H1 (cell line): ENCODE measurements at regions not wholly inside any gene's neighbourhood (a gene's known extent, or its start where the extent isn't known, plus 50 kb on each side); places are given as distances from the start of the nearest gene placed in this dataset.

ENCODE experiments used
- CTCF ChIA-PET: fragments of 300-600 bp; sonication (Branson Sonifier 250); formaldehyde crosslinking; loops from one replicate; lab custom pipeline; 2021; ENCODE audit not compliant: partially characterized antibody; lab: Charles Lee
- POLR2A ChIA-PET: fragments of 300-600 bp; sonication (Branson Sonifier 250); formaldehyde crosslinking; loops from one replicate; lab custom pipeline; 2021; ENCODE audit warnings: inconsistent platforms; ENCODE audit not compliant: partially characterized antibody; lab: Charles Lee
- DNase-seq, 2 experiments: peaks; one replicate each; pipeline versions ENCODE4 v3.0.0 to v3.0.0-alpha.2; 2010 to 2022; ENCODE audit warnings: low spot score in 2 of 2, low read depth in 1 of 2, mixed read lengths in 1 of 2
- FAIRE-seq: peaks from 2 replicates; lab custom pipeline; 2011; peaks lifted over from hg19 to GRCh38; lab: Jason Lieb, UNC
- H2AFZ ChIP-seq: 2 replicates; pipeline ENCODE4 v1.8.1; 2012; ENCODE audit warnings: low read length, inconsistent platforms
- H2AK5ac ChIP-seq: 2 replicates; pipeline ENCODE4 v1.6.1; 2013; ENCODE audit warnings: low read depth, low read length
- H2BK120ac ChIP-seq: replicated peaks from 2 replicates; pipeline ENCODE3; 2013; ENCODE audit warnings: low read depth, low read length, inconsistent platforms
- H2BK12ac ChIP-seq: 2 replicates; pipeline ENCODE4 v1.6.1; 2013; ENCODE audit warnings: low read depth, low read length
- H2BK15ac ChIP-seq: 2 replicates; pipeline ENCODE4 v1.6.1; 2013; ENCODE audit warnings: low read length
- H2BK20ac ChIP-seq: 2 replicates; pipeline ENCODE4 v1.6.1; 2013; ENCODE audit warnings: low read length
- H2BK5ac ChIP-seq: 2 replicates; pipeline ENCODE4 v1.6.1; 2013; ENCODE audit warnings: low read depth, low read length
- H3K14ac ChIP-seq: 2 replicates; pipeline ENCODE4 v1.6.1; 2013; ENCODE audit warnings: inconsistent platforms; ENCODE audit not compliant: insufficient read length
- H3K18ac ChIP-seq: 2 replicates; pipeline ENCODE4 v1.6.1; 2013; ENCODE audit warnings: low read length; ENCODE audit errors: extremely low read depth
- H3K23ac ChIP-seq: 2 replicates; pipeline ENCODE4 v1.6.1; 2013; ENCODE audit warnings: inconsistent platforms; ENCODE audit not compliant: insufficient read length
- H3K23me2 ChIP-seq: 2 replicates; pipeline ENCODE4 v1.6.1; 2013; ENCODE audit warnings: low read depth, low read length
- H3K27ac ChIP-seq: 2 replicates; pipeline ENCODE4 v1.6.1; 2011; ENCODE audit warnings: low read depth, low read length, inconsistent platforms
- H3K27me3 ChIP-seq, 4 experiments: replicated peaks in 1 of 4; 1 replicate in 1 of 4; 2 replicates in 3 of 4; pipeline versions ENCODE4 v1.6.1 to v1.8.1; 2011 to 2013; ENCODE audit warnings: low read length in 3 of 4, mild to moderate bottlenecking in 3 of 4, inconsistent platforms in 2 of 4, mixed read lengths in 2 of 4, moderate library complexity in 1 of 4; ENCODE audit not compliant: control insufficient read depth in 3 of 4, insufficient read depth in 3 of 4; ENCODE audit errors: extremely low read depth in 1 of 4
- H3K36me3 ChIP-seq, 4 experiments: 2 replicates each; pipeline versions ENCODE4 v1.6.1 to v1.8.1; 2011 to 2013; ENCODE audit warnings: mild to moderate bottlenecking in 4 of 4, low read length in 3 of 4, moderate library complexity in 2 of 4, control low read depth in 1 of 4, inconsistent platforms in 1 of 4; ENCODE audit not compliant: insufficient read depth in 4 of 4, control insufficient read depth in 2 of 4
- H3K4ac ChIP-seq: replicated peaks from 2 replicates; pipeline ENCODE3; 2013; ENCODE audit warnings: low read length, low read depth, mixed read lengths, inconsistent platforms; ENCODE audit not compliant: insufficient read length
- H3K4me1 ChIP-seq, 4 experiments: replicated peaks in 1 of 4; 1 replicate in 1 of 4; 2 replicates in 3 of 4; pipeline versions ENCODE4 v1.6.1 to v1.8.1; 2011 to 2013; ENCODE audit warnings: low read length in 3 of 4, inconsistent platforms in 2 of 4, mixed read lengths in 1 of 4; ENCODE audit not compliant: insufficient read depth in 4 of 4, control insufficient read depth in 3 of 4
- H3K4me2 ChIP-seq, 2 experiments: 2 replicates each; pipeline versions ENCODE4 v1.6.1 to v1.8.1; 2011 to 2013; ENCODE audit warnings: low read depth in 2 of 2, low read length in 2 of 2, control low read depth in 1 of 2, inconsistent platforms in 1 of 2, mild to moderate bottlenecking in 1 of 2; ENCODE audit not compliant: insufficient read depth in 1 of 2
- H3K4me3 ChIP-seq, 4 experiments: fragments of 200-600, 300-600 bp in 1 of 4; sonication (generic), shearing (Covaris generic), sonication (Bioruptor Twin) in 1 of 4; 2 replicates each; pipeline versions ENCODE4 v1.5.1 to v1.8.1; 2011 to 2016; ENCODE audit warnings: low read length in 4 of 4, low read depth in 3 of 4, control low read depth in 2 of 4, inconsistent platforms in 2 of 4, mild to moderate bottlenecking in 2 of 4, mixed read lengths in 1 of 4, moderate library complexity in 1 of 4; ENCODE audit not compliant: insufficient read depth in 2 of 4; ENCODE audit errors: extremely low read depth in 1 of 4
- H3K56ac ChIP-seq: replicated peaks from 2 replicates; pipeline ENCODE3; 2013; ENCODE audit warnings: low read depth, mild to moderate bottlenecking, mixed read lengths, low read length, inconsistent platforms; ENCODE audit not compliant: insufficient read length
- H3K79me1 ChIP-seq: 2 replicates; pipeline ENCODE4 v1.6.1; 2013; ENCODE audit warnings: low read depth, low read length, control low read depth
- H3K79me2 ChIP-seq, 2 experiments: 2 replicates each; pipeline versions ENCODE4 v1.6.1 to v1.8.1; 2012 to 2013; ENCODE audit warnings: low read length in 2 of 2, mild to moderate bottlenecking in 2 of 2, inconsistent platforms in 1 of 2; ENCODE audit not compliant: insufficient read depth in 2 of 2, control insufficient read depth in 1 of 2
- H3K9ac ChIP-seq, 4 experiments: replicated peaks in 1 of 4; 1 replicate in 1 of 4; 2 replicates in 3 of 4; pipeline versions ENCODE4 v1.6.1 to v1.8.1; 2011 to 2013; ENCODE audit warnings: low read depth in 3 of 4, low read length in 3 of 4, control low read depth in 2 of 4, mild to moderate bottlenecking in 2 of 4, moderate library complexity in 2 of 4, inconsistent platforms in 1 of 4; ENCODE audit errors: extremely low read depth in 1 of 4
- H3K9me3 ChIP-seq, 2 experiments: 2 replicates each; pipeline versions ENCODE4 v1.6.1 to v1.8.1; 2012 to 2013; ENCODE audit warnings: mild to moderate bottlenecking in 2 of 2, moderate library complexity in 2 of 2, control low read depth in 1 of 2, inconsistent platforms in 1 of 2, low read depth in 1 of 2, low read length in 1 of 2, mixed read lengths in 1 of 2; ENCODE audit not compliant: insufficient read depth in 2 of 2
- H4K20me1 ChIP-seq, 2 experiments: replicated peaks in 1 of 2; 2 replicates each; pipeline versions ENCODE3 to v1.8.1; 2011 to 2013; ENCODE audit warnings: inconsistent platforms in 2 of 2, low read length in 2 of 2, mild to moderate bottlenecking in 1 of 2; ENCODE audit not compliant: insufficient read depth in 2 of 2, control insufficient read depth in 1 of 2
- H4K5ac ChIP-seq: 2 replicates; pipeline ENCODE4 v1.6.1; 2013; ENCODE audit warnings: low read length, low read depth, mixed read lengths, inconsistent platforms; ENCODE audit not compliant: insufficient read length
- H4K8ac ChIP-seq: 2 replicates; pipeline ENCODE4 v1.8.0; 2013; ENCODE audit warnings: mild to moderate bottlenecking, moderate library complexity, low read length, inconsistent platforms; ENCODE audit not compliant: insufficient read depth; ENCODE audit errors: extremely low read depth
- H4K91ac ChIP-seq: replicated peaks from 2 replicates; pipeline ENCODE3; 2013; ENCODE audit warnings: low read length, mixed read lengths, inconsistent platforms; ENCODE audit not compliant: insufficient read length
- ASH2L ChIP-seq: fragments of 200-600, 300-600 bp; sonication (generic); IDR thresholded peaks from one replicate; pipeline ENCODE4 v1.7.1; 2017; ENCODE audit warnings: low read length
- CBX8 ChIP-seq: fragments of 300-800, 300-1000 bp; sonication (generic); IDR thresholded peaks from 2 replicates; pipeline ENCODE4 v1.7.1; 2016; ENCODE audit warnings: low read depth, low read length, borderline replicate concordance
- CREB1 ChIP-seq: IDR thresholded peaks from 2 replicates; pipeline ENCODE4 v1.6.1; 2012; ENCODE audit warnings: inconsistent platforms
- FOSL1 ChIP-seq: IDR thresholded peaks from 2 replicates; pipeline ENCODE4 v1.6.1; 2011; ENCODE audit warnings: mild to moderate bottlenecking, low read depth, low read length, moderate library complexity; ENCODE audit not compliant: insufficient read depth
- HDAC6 ChIP-seq: IDR thresholded peaks from one replicate; pipeline ENCODE4 v1.7.1; 2012; ENCODE audit warnings: low read depth, mild to moderate bottlenecking, inconsistent platforms, low read length, moderate library complexity
- SP1 ChIP-seq: IDR thresholded peaks from 2 replicates; pipeline ENCODE4 v1.6.1; 2011; ENCODE audit warnings: low read depth, low read length
- TBP ChIP-seq: IDR thresholded peaks from 2 replicates; pipeline ENCODE4 v1.6.1; 2011; ENCODE audit warnings: low read depth, low read length, improper control_type of control experiment
- ZNF274 ChIP-seq: IDR thresholded peaks from 2 replicates; pipeline ENCODE4 v1.7.0; 2012; ENCODE audit warnings: low read length, borderline replicate concordance; ENCODE audit errors: extremely low read depth
- WGBS, 2 experiments: shearing (Covaris generic) in 1 of 2; methylation state at CpG; one replicate each; pipeline versions ENCODE4 v1.1.6 to v1.1.7; 2013 to 2015; ENCODE audit warnings: low lambda C conversion rate in 2 of 2, mixed read lengths in 2 of 2, inconsistent platforms in 1 of 2, low coverage in 1 of 2, missing lambda C conversion rate in 1 of 2; ENCODE audit not compliant: insufficient replicate concordance in 2 of 2, insufficient coverage in 1 of 2, insufficient read length in 1 of 2; ENCODE audit errors: extremely low coverage in 1 of 2, missing lambda C conversion rate in 1 of 2; 5-methylcytosine and 5-hydroxymethylcytosine counted together
- TF ChIP-seq, protein P1 (sequence below): IDR thresholded peaks from 2 replicates; pipeline ENCODE4 v1.6.1; 2012; ENCODE audit warnings: inconsistent platforms
- TF ChIP-seq, protein P2 (sequence below): IDR thresholded peaks from 2 replicates; pipeline ENCODE4 v1.6.1; 2012; ENCODE audit warnings: low read length, inconsistent platforms
- TF ChIP-seq, protein P3 (sequence below): IDR thresholded peaks from 2 replicates; pipeline ENCODE4 v1.6.1; 2012; ENCODE audit warnings: inconsistent platforms

DNA sequence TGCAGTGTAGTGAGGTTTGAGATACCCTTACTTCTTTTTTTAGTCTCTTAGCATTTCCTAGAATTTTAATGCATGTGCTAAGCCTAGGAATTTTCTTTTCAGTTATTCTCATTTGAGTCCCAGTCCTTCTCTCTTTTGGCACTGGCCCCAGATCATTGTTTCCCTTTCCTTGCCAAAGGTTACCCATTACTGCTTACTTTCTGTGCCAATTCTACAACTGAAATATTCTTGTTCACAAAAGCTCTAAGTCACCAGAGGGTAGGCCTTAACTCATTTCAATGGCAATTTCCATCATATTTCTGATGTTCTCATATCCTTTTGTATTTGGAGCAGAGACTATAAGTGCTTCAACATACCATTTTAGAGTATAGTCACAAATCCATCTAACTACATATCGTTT lies 199.6 kb upstream of the CBLB start:
- H4K5ac ChIP-seq, result no peak overlapping the region
- H3K4me3 ChIP-seq, result no peak overlapping the region
- no peak overlapping the region for H3K27ac ChIP-seq
- H2BK120ac ChIP-seq, result no peak overlapping the region
- ChIA-PET CTCF (no interaction called here), POLR2A (no interaction called here)
- H2BK20ac ChIP-seq, result no peak overlapping the region
- H3K4me1 ChIP-seq, result no peaks in the 10 kb centered on the region
- no peak overlapping the region for H3K23ac ChIP-seq
- H3K56ac ChIP-seq, result no peak overlapping the region
- H3K9me3 ChIP-seq, result peaks cover 0 to 8% of the 10 kb centered on the region in 2 experiments; a peak in 2 of 4 replicates
- H2BK5ac ChIP-seq, result no peak overlapping the region
- no peaks in the 10 kb centered on the region for H4K20me1 ChIP-seq
- no peak overlapping the region for H2BK15ac ChIP-seq
- no peak overlapping the region for H3K14ac ChIP-seq
- no peak overlapping the region for H3K4me2 ChIP-seq
- 95% methylated on average over 1 of the region's 1 CpG; no CpG with 5 or more reads in 1 of the 2 experiments for WGBS, 2 experiments
- H2AFZ ChIP-seq, result no peak overlapping the region
- H3K23me2 ChIP-seq, result no peaks in the 10 kb centered on the region
- TF ChIP-seq FOSL1 (no peak), SP1 (no peak), CBX8 (no peak), TBP (no peak), ZNF274 (no peak), HDAC6 (no peak), CREB1 (no peak), ASH2L (no peak)
- TF ChIP-seq, protein P1, sequence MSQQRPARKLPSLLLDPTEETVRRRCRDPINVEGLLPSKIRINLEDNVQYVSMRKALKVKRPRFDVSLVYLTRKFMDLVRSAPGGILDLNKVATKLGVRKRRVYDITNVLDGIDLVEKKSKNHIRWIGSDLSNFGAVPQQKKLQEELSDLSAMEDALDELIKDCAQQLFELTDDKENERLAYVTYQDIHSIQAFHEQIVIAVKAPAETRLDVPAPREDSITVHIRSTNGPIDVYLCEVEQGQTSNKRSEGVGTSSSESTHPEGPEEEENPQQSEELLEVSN, result no peak
- TF ChIP-seq, protein P2, sequence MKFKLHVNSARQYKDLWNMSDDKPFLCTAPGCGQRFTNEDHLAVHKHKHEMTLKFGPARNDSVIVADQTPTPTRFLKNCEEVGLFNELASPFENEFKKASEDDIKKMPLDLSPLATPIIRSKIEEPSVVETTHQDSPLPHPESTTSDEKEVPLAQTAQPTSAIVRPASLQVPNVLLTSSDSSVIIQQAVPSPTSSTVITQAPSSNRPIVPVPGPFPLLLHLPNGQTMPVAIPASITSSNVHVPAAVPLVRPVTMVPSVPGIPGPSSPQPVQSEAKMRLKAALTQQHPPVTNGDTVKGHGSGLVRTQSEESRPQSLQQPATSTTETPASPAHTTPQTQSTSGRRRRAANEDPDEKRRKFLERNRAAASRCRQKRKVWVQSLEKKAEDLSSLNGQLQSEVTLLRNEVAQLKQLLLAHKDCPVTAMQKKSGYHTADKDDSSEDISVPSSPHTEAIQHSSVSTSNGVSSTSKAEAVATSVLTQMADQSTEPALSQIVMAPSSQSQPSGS, result no peak
- TF ChIP-seq, protein P3, sequence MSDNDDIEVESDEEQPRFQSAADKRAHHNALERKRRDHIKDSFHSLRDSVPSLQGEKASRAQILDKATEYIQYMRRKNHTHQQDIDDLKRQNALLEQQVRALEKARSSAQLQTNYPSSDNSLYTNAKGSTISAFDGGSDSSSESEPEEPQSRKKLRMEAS, result no peak
- DNase-seq, result no peak
- H3K27me3 ChIP-seq, result no peaks in the 10 kb centered on the region
- H3K4ac ChIP-seq, result no peak overlapping the region
- no peaks in the 10 kb centered on the region for H3K36me3 ChIP-seq
- H3K79me2 ChIP-seq, result no peaks in the 10 kb centered on the region
- H4K8ac ChIP-seq, result no peak overlapping the region
- H3K79me1 ChIP-seq, result no peaks in the 10 kb centered on the region
- no peak for FAIRE-seq
- H4K91ac ChIP-seq, result no peak overlapping the region
- H2AK5ac ChIP-seq, result no peak overlapping the region
- H3K18ac ChIP-seq, result no peak overlapping the region
- H2BK12ac ChIP-seq, result no peak overlapping the region
- no peak overlapping the region for H3K9ac ChIP-seq
